ENCODE measurements at regions not wholly inside any gene's neighbourhood (a gene's known extent, or its start where the extent isn't known, plus 50 kb on each side); places are given as distances from the start of the nearest gene placed in this dataset.
"Not testable (repeated sequence)": the region's sequence is repeated elsewhere in the genome, so short reads cannot be mapped to it uniquely, and the experiment has no call there.

- no peak for DNase-seq
Observed at GRCh38 chr18:25544546-25545287, 192.8 kb upstream of the ZNF521 start.

- no peak for DNase-seq
Observed at GRCh38 chr18:25538175-25538922, 186.4 kb upstream of the ZNF521 start.

- no peak for DNase-seq
Observed at GRCh38 chr18:25535495-25535894, 183.5 kb upstream of the ZNF521 start.

GRCh38 chr18:25534401-25534800 lies 182.4 kb upstream of the ZNF521 start:
- no peak for DNase-seq

GRCh38 chr18:25533218-25533617 lies 181.3 kb upstream of the ZNF521 start:
- DNase-seq, result no peak

- DNase-seq, result no peak
Observed at GRCh38 chr18:25531207-25531606, 179.2 kb upstream of the ZNF521 start.

GRCh38 chr18:25525789-25526188 lies 173.8 kb upstream of the ZNF521 start:
- not testable (repeated sequence) for DNase-seq

GRCh38 chr18:25518716-25519053 lies 166.7 kb upstream of the ZNF521 start:
- DNase-seq, result no peak

- no peak for DNase-seq
Observed at GRCh38 chr18:25517881-25518715, 166.1 kb upstream of the ZNF521 start.

- DNase-seq, result no peak
Observed at GRCh38 chr18:25516747-25517498, 165.0 kb upstream of the ZNF521 start.

- no peak for DNase-seq
Observed at GRCh38 chr18:25516121-25516520, 164.2 kb upstream of the ZNF521 start.

GRCh38 chr18:25510096-25510495 lies 158.1 kb upstream of the ZNF521 start:
- DNase-seq, result no peak

GRCh38 chr18:25503567-25504081 lies 151.7 kb upstream of the ZNF521 start:
- no peak for DNase-seq

- no peak for DNase-seq
Observed at GRCh38 chr18:25497151-25497794, 145.3 kb upstream of the ZNF521 start.

GRCh38 chr18:25496544-25496943 lies 144.6 kb upstream of the ZNF521 start:
- no peak for DNase-seq

- DNase-seq, result no peak
Observed at GRCh38 chr18:25495606-25496005, 143.6 kb upstream of the ZNF521 start.

- DNase-seq, result no peak
Observed at GRCh38 chr18:25494888-25495287, 142.9 kb upstream of the ZNF521 start.

GRCh38 chr18:25493401-25493800 lies 141.4 kb upstream of the ZNF521 start:
- no peak for DNase-seq

- no peak for DNase-seq
Observed at GRCh38 chr18:25490316-25490715, 138.3 kb upstream of the ZNF521 start.

GRCh38 chr18:25473008-25473407 lies 121.0 kb upstream of the ZNF521 start:
- DNase-seq, result no peak

GRCh38 chr18:25470756-25471524 lies 119.0 kb upstream of the ZNF521 start:
- DNase-seq, result not testable (repeated sequence)
